ENCODE measurements at regions not wholly inside any gene's neighbourhood (a gene's known extent, or its start where the extent isn't known, plus 50 kb on each side); places are given as distances from the start of the nearest gene placed in this dataset.
"Not testable (repeated sequence)": the region's sequence is repeated elsewhere in the genome, so short reads cannot be mapped to it uniquely, and the experiment has no call there.

- not testable (repeated sequence) for DNase-seq
Observed at GRCh38 chr2:201946746-201947145, 86.9 kb upstream of the FZD7 start.

GRCh38 chr2:201947287-201947686, 86.4 kb upstream of the FZD7 start:
- no peak for DNase-seq

GRCh38 chr2:201949181-201949926, 84.3 kb upstream of the FZD7 start:
- no peak for DNase-seq

GRCh38 chr2:201949927-201950246, 83.8 kb upstream of the FZD7 start:
- no peak for DNase-seq

- DNase-seq, result no peak
Observed at GRCh38 chr2:201950606-201951005, 83.0 kb upstream of the FZD7 start.

GRCh38 chr2:201952187-201952586, 81.5 kb upstream of the FZD7 start:
- DNase-seq, result no peak

- no peak for DNase-seq
Observed at GRCh38 chr2:201953396-201953795, 80.3 kb upstream of the FZD7 start.

- no peak for DNase-seq
Observed at GRCh38 chr2:201953880-201954279, 79.8 kb upstream of the FZD7 start.

- DNase-seq, result no peak
Observed at GRCh38 chr2:201955231-201955630, 78.4 kb upstream of the FZD7 start.

GRCh38 chr2:201955702-201956141, 77.9 kb upstream of the FZD7 start:
- DNase-seq, result no peak

- DNase-seq, result no peak
Observed at GRCh38 chr2:201956361-201956760, 77.3 kb upstream of the FZD7 start.

- no peak for DNase-seq
Observed at GRCh38 chr2:201957091-201957490, 76.6 kb upstream of the FZD7 start.

- DNase-seq, result no peak
Observed at GRCh38 chr2:201959198-201959597, 74.5 kb upstream of the FZD7 start.

- DNase-seq, result no peak
Observed at GRCh38 chr2:201959626-201960025, 74.0 kb upstream of the FZD7 start.

GRCh38 chr2:201960305-201960704, 73.3 kb upstream of the FZD7 start:
- no peak for DNase-seq

GRCh38 chr2:201961401-201961800, 72.3 kb upstream of the FZD7 start:
- DNase-seq, result no peak

- DNase-seq, result no peak
Observed at GRCh38 chr2:201962774-201963562, 70.7 kb upstream of the FZD7 start.

GRCh38 chr2:201964011-201964410, 69.6 kb upstream of the FZD7 start:
- no peak for DNase-seq

- DNase-seq, result peak; percentile 43
Observed at GRCh38 chr2:201964631-201965206, 68.9 kb upstream of the FZD7 start.

GRCh38 chr2:201965550-201965949, 68.1 kb upstream of the FZD7 start:
- DNase-seq, result no peak

- no peak for DNase-seq
Observed at GRCh38 chr2:201966691-201967438, 66.8 kb upstream of the FZD7 start.

GRCh38 chr2:201968050-201968449, 65.6 kb upstream of the FZD7 start:
- no peak for DNase-seq

GRCh38 chr2:201968476-201968875, 65.2 kb upstream of the FZD7 start:
- DNase-seq, result no peak
